Stimulated activated CD4-positive, alpha-beta T cell treated with anti-CD3 and anti-CD28 coated beads, Interleukin-4, amount 100 ng/mL, for 4 hours (primary cell): ENCODE measurements at regions not wholly inside any gene's neighbourhood (a gene's known extent, or its start where the extent isn't known, plus 50 kb on each side); places are given as distances from the start of the nearest gene placed in this dataset.
"Not testable (repeated sequence)": the region's sequence is repeated elsewhere in the genome, so short reads cannot be mapped to it uniquely, and the experiment has no call there.

Source experiments
- DNase-seq, 2 experiments: peaks; one replicate each; pipeline ENCODE4 v3.0.0-alpha.2; 2020

DNA sequence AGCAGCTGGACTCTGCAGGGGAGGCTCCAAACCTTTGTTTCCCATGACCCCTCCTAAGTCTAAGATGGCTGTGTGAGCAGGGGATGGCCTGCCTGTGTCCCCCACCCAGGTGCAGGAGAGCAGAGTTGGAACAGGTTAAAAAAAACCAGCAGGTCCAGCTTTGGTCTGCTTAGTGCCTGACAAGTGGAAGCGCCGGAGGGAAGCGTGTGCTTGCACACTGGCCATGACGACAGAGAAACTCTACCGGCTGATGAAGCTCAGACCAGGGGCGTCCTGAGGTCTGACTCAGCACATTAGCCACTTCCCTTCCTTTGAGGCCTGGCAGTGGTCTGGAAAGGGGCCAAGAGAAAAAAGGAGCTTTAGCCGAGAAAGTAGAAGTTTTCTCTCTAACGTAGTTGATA is 280.1 kb downstream of the VRK1 start:
- no peak for DNase-seq

GRCh38 chr14:97077687-97078086 is 280.5 kb downstream of the VRK1 start:
- DNase-seq, result no peak

GRCh38 chr14:97080991-97081390 is 283.8 kb downstream of the VRK1 start:
- no peak for DNase-seq

DNA sequence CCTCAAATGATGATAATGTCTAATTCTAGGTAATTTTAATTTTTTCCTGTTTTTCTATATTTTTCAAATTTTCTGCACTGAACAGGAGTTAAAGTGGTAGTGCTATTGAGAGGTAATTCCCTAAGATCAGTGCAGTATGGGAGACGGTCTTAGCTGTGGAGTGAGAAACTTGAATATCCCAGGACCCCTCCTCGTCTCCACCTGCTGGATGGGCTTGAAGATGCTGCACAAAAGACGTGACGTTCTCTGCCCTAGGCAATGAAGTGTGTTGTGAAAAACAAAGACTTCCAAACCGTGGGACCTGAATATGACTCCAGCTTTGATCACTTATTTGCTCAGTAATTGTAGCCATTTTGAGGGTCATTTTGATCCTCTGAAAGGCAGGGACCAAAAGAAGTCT is 298.1 kb downstream of the VRK1 start:
- DNase-seq, result no peak

GRCh38 chr14:97097296-97097695 is 300.1 kb downstream of the VRK1 start:
- DNase-seq, result no peak

- no peak for DNase-seq
These were observed 303.1 kb downstream of the VRK1 start for GRCh38 chr14:97100306-97100705.

GRCh38 chr14:97101561-97101960 is 304.4 kb downstream of the VRK1 start:
- no peak for DNase-seq

GRCh38 chr14:97104029-97104428 is 306.8 kb downstream of the VRK1 start:
- no peak for DNase-seq

GRCh38 chr14:97106166-97106565 is 309.0 kb downstream of the VRK1 start:
- DNase-seq, result no peak

GRCh38 chr14:97106609-97107008 is 309.4 kb downstream of the VRK1 start:
- no peak for DNase-seq

DNA sequence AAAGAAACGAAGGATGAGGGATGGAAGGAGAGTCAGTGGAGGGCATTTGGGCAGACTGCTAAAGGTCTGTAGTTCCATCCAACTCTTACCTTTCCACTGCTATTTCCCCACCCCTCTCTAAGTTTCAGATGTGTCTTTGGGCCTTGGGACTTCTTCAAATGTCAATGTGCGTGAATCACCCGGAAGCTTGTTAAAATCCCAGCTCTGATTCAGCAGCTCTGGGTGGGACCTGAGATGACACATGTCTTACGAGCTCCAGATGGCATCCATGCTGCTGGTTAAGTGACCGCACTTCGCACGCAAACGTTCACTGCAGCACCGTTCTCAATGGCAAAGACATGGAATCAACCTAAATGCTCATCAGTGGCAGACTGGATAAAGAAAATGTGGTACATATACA is 309.9 kb downstream of the VRK1 start:
- DNase-seq, result no peak

GRCh38 chr14:97107760-97108159 is 310.6 kb downstream of the VRK1 start:
- no peak for DNase-seq

DNA sequence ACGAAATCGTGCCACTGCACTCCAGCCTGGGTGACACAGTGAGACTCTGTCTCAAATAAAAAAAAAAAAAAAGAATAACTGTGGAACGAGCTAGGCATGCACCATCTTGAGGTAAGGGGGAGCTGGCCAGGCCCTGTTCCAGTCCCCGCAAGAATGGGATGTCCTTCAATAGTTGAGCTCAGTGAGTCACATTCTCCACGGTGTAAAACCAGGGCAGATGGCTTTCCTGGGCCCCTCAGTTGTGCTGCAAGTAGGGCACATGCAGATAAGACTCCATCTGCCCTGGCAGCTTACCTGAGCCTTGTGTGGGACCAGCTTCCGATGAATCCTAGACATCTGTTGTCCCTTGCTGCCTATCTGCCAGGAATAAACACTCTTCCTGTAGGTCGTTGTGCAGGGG is 312.1 kb downstream of the VRK1 start:
- DNase-seq, result no peak

DNA sequence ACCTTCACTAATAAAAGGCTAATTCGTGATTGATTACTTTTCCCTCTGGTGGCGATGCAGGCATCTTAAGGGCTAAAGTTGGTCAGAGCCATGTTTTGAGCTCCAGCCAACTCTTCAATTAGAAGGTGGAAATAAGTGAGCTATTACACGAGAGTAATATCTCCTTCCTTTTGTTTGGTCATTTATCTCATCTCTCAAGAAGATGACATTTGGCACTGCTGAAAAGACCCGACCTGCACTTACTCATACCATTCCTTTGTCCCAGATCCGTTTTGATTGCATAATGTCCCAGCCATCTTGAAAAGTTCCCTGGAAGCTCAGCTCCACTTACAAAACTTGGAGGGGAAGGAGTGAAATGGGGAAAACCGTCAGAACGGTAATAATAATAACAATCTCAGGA is 316.2 kb downstream of the VRK1 start:
- DNase-seq, result no peak

DNA sequence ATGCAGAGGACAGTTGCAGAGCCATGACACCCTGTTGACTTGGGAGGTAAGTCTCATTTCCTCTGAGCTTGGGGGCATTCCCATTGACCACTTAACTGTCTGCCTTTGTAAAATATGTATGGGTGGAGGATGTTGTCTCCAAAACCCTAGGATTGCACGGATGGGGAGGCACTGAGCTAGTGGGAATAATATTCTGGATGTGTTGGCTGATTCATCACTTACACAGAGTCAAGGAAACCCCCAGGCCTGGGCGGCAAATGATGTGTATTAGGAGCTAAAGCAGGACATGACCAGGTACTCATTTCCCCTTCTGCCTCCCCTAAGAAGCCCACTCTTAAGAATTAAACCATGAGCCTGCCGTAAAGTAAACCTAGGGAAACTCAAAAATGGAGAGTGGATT is 319.4 kb downstream of the VRK1 start:
- DNase-seq, result no peak

DNA sequence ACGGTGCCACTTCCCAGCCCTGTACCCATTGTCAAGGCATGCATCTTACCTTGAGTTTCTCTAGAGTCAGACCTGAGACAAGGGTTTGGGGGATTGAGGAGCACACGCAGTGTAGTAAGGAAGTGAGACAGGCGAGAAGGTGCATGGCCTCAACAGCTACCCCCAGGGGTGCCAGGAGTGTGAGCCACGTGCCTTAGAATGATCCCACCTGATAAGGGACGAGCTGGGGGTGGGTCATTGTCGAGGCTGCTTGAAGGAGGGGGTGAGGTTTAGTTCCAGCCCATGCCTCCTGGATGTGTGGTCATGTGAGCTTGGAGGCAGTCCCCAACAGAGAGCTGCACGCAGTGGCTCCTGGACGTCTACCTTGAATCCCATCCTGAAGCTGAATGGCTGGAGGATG is 320.5 kb downstream of the VRK1 start:
- no peak for DNase-seq

GRCh38 chr14:97120204-97120603 is 323.0 kb downstream of the VRK1 start:
- DNase-seq, result no peak

DNA sequence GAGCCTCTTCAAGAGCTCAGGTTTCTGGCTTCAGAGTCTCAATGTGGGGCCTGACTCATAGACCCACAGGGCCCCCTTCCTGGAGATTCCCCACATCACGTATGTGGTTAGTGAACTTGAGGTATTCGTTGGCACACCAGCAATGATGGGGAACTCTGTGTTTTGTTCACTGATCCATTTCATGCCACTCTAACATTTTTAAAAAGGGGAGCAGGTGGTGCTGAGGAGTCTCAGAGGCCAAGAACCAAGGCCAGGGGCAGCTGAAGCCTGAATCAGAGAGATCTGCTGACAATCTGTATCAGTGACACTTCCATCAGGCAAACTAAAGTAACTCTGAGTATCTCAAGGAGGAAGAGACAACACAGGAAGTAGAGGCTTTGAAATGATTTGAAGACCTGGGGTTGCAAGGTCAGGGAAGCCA is 323.4 kb downstream of the VRK1 start:
- DNase-seq, result peak; percentile 31 to 59

GRCh38 chr14:97129639-97130038 is 332.5 kb downstream of the VRK1 start:
- no peak for DNase-seq

DNA sequence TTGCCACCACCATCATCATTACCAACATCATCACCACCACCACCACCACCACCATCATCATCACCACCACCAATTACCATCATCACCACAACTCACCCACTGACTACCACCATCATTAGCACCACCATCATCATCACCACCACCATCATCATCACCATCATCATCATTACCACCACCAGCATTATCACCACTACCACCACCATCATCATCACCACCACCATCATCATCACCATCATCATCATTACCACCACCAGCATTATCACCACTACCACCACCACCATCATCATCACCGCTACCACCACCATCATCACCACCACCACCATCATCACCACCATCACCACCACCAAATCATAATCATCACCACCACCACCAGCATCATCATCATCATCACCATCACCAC is 338.7 kb downstream of the VRK1 start:
- not testable (repeated sequence) for DNase-seq

GRCh38 chr14:97137705-97138104 is 340.5 kb downstream of the VRK1 start:
- no peak for DNase-seq

GRCh38 chr14:97138801-97139200 is 341.6 kb downstream of the VRK1 start:
- no peak for DNase-seq

GRCh38 chr14:97143011-97143410 is 345.8 kb downstream of the VRK1 start:
- DNase-seq, result no peak

GRCh38 chr14:97143456-97143855 is 346.3 kb downstream of the VRK1 start:
- DNase-seq, result no peak

DNA sequence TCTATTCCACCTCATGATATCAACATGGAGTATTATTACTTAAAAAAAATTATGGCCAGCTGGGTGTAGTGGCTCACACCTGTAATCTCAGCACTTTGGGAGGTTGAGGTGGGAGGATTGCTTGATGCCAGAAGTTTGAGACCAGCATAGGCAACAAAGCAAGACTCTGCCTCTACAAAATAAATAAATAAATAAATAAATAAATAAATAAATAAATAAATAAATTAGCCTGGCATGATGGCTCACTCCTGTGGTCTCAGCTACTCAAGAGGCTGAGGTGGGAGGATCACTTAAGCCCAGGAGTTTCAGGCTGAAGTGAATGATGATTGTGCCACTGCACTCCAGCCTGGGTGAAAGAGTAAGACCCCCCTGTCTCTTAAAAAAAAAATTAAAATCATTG is 350.8 kb downstream of the VRK1 start:
- not testable (repeated sequence) for DNase-seq

- DNase-seq, result no peak
These were observed 352.6 kb downstream of the VRK1 start for GRCh38 chr14:97149775-97150174.
